ENCODE measurements at regions not wholly inside any gene's neighbourhood (a gene's known extent, or its start where the extent isn't known, plus 50 kb on each side); places are given as distances from the start of the nearest gene placed in this dataset.

DNA sequence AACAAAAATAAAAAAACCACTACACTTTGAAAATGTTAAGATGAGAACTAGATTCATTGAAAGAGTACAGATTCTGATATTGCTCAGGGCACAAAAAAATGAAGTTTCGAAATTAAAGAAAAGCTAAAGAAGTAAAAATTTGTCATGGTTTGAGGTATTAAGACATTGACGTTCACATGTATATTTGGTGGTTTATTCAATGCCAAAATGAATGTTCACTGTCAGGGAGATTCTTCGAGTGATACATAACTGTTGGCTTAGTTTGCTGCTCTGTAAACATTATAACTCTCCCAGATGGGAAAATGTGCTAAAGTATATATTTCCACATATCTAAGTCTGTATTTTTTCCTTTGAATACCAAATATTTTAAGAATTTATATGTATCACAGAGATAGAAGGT, 345.0 kb downstream of the SEMA3D start:
- no peak overlapping the region for H3K27ac ChIP-seq
- no peaks in the 10 kb centered on the region for H3K9me3 ChIP-seq
- no peaks in the 10 kb centered on the region for H3K27me3 ChIP-seq (ENCODE audit: insufficient read depth in 3 of 3, low read length in 2 of 3)
- TF ChIP-seq, protein P1, sequence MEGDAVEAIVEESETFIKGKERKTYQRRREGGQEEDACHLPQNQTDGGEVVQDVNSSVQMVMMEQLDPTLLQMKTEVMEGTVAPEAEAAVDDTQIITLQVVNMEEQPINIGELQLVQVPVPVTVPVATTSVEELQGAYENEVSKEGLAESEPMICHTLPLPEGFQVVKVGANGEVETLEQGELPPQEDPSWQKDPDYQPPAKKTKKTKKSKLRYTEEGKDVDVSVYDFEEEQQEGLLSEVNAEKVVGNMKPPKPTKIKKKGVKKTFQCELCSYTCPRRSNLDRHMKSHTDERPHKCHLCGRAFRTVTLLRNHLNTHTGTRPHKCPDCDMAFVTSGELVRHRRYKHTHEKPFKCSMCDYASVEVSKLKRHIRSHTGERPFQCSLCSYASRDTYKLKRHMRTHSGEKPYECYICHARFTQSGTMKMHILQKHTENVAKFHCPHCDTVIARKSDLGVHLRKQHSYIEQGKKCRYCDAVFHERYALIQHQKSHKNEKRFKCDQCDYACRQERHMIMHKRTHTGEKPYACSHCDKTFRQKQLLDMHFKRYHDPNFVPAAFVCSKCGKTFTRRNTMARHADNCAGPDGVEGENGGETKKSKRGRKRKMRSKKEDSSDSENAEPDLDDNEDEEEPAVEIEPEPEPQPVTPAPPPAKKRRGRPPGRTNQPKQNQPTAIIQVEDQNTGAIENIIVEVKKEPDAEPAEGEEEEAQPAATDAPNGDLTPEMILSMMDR (IDR thresholded peaks at IDR 0.05) = no peak
- ATAC-seq (no peak), DNase-seq (no peak)
- 37 to 49% (median 38%) methylated on average over 3 of the region's 3 CpGs for WGBS, 3 donors
- no peak overlapping the region for H3K4me3 ChIP-seq
- no peaks in the 10 kb centered on the region for H3K36me3 ChIP-seq (ENCODE audit: insufficient read depth in 1 of 2, low read depth in 1 of 2)
- no peaks in the 10 kb centered on the region for H3K4me1 ChIP-seq
- intact Hi-C loops (cut with DNase I) = no loop called here

DNA sequence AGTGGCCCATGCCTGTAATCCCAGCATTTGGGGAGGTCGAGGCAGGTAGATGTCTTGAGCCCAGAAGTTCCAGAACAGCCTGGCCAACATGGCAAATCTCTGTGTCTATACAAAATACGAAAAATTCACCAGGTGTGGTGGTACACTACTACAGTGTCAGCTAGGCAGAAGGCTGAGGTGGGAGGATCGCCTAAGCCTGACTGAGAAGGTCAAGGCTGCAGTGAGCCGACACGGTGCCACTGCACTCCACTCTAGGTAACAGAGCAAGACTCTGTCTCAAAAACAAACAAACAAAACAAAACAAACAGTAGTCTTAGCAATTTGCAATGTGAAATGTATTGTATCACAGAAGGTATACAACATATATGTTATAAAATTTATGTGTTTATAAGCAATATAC, 348.0 kb downstream of the SEMA3D start:
- Histone ChIP-seq H3K27me3 (ENCODE audit: insufficient read depth in 3 of 3, low read length in 2 of 3) (no peaks in the 10 kb centered on the region), H3K36me3 (ENCODE audit: insufficient read depth in 1 of 2, low read depth in 1 of 2) (no peaks in the 10 kb centered on the region), H3K4me3 (no peak overlapping the region), H3K9me3 (no peaks in the 10 kb centered on the region), H3K27ac (no peak overlapping the region), H3K4me1 (no peaks in the 10 kb centered on the region)
- intact Hi-C loops (cut with DNase I) = no loop called here
- TF ChIP-seq, protein P1 (IDR thresholded peaks at IDR 0.05) = no peak
- ATAC-seq (no peak), DNase-seq (no peak)
- WGBS, 3 donors = 81 to 89% (median 85%) methylated on average over 5 of the region's 5 CpGs

DNA sequence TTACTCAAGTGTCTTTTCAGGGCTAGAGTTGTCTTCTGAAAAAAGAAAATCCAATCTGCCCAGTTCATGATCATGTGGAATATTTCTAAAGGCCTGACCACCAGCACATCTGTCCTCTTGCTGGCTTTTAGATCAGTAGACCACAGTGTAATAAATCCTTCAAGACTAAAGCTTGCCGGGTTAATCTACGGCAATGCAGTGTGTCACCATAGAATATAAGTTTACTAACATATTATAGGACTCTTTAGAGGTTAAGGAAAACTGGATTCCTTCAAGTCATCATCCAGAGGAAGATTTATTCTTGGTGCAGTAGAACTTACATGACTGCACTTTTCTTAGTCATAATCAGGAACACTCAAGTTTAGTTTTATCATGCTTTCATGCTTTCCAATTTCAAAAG, 349.5 kb downstream of the SEMA3D start:
- Histone ChIP-seq H3K9me3 (no peaks in the 10 kb centered on the region), H3K4me1 (no peaks in the 10 kb centered on the region), H3K27ac (no peak overlapping the region), H3K36me3 (ENCODE audit: insufficient read depth in 1 of 2, low read depth in 1 of 2) (no peaks in the 10 kb centered on the region), H3K27me3 (ENCODE audit: insufficient read depth in 3 of 3, low read length in 2 of 3) (no peaks in the 10 kb centered on the region), H3K4me3 (no peak overlapping the region)
- 34 to 51% (median 41%) methylated on average over 2 of the region's 2 CpGs for WGBS, 3 donors
- intact Hi-C loops (cut with DNase I) = no loop called here
- ATAC-seq (no peak), DNase-seq (no peak)
- TF ChIP-seq, protein P1 (IDR thresholded peaks at IDR 0.05) = no peak

DNA sequence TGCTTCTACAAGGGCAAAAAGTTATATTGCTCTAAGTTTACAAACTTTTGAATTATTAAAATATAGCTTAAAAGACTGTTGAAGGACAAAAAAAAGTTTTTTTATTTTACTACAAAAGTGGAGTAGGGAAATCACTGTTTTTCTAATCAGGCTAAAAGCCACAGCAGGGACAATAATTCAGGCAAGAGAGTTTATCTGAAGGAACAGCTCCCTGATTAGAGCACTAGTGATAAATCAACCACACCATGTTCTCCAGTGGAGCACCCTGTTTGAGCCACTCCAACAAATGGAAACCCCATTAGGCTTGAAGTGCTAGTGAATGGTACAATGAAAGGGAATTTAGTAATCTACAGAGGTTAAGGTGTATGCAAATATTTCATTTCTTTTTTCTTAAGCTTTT, 357.1 kb downstream of the SEMA3D start:
- Histone ChIP-seq H3K27ac (no peak overlapping the region), H3K9me3 (no peaks in the 10 kb centered on the region), H3K4me1 (no peaks in the 10 kb centered on the region), H3K36me3 (ENCODE audit: insufficient read depth in 1 of 2, low read depth in 1 of 2) (no peaks in the 10 kb centered on the region), H3K4me3 (no peak overlapping the region), H3K27me3 (ENCODE audit: insufficient read depth in 3 of 3, low read length in 2 of 3) (no peaks in the 10 kb centered on the region)
- intact Hi-C loops (cut with DNase I) = no loop called here
- ATAC-seq (no peak), DNase-seq (no peak)
- TF ChIP-seq, protein P1 (IDR thresholded peaks at IDR 0.05) = no peak

DNA sequence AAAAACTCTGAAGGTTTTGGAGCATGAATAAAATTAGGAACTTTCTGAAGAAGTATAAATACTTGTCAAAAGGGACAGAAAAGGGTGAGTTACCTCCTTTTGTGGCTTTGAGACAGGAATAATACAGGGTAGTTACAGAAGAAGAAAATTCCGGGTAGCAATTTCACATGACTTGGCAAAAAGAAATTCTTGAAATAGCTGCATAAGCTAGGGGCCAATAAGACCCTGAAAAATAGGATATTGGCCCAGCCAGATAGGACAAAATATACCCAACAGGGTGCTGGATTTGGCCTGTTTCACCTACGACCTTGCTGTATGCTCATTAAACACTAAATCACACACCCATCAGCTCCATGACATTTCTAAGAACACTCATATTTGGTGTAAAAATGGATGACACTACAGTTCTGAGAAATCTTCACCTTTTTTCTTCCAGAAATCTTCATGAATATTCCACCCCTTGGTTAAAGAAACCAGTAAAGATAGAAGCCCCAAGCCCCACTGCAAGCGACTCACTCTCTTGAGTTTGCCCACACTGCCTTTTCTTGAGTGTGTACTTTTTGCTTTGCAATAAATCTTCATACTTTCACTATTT, 362.7 kb downstream of the SEMA3D start:
- WGBS, 3 donors = 88 to 89% (median 89%) methylated on average over 3 of the region's 3 CpGs
- Histone ChIP-seq H3K27me3 (ENCODE audit: insufficient read depth in 3 of 3, low read length in 2 of 3) (no peaks in the 10 kb centered on the region), H3K36me3 (ENCODE audit: insufficient read depth in 1 of 2, low read depth in 1 of 2) (no peaks in the 10 kb centered on the region), H3K4me1 (no peaks in the 10 kb centered on the region), H3K27ac (no peak overlapping the region), H3K9me3 (no peaks in the 10 kb centered on the region), H3K4me3 (no peak overlapping the region)
- no peak for DNase-seq
- intact Hi-C loops (cut with DNase I) = no loop called here
- TF ChIP-seq, protein P1 (IDR thresholded peaks at IDR 0.05) = no peak
- no peak for ATAC-seq
